ENCODE measurements at regions not wholly inside any gene's neighbourhood (a gene's known extent, or its start where the extent isn't known, plus 50 kb on each side); places are given as distances from the start of the nearest gene placed in this dataset.
"Not testable (repeated sequence)": the region's sequence is repeated elsewhere in the genome, so short reads cannot be mapped to it uniquely, and the experiment has no call there.

DNA sequence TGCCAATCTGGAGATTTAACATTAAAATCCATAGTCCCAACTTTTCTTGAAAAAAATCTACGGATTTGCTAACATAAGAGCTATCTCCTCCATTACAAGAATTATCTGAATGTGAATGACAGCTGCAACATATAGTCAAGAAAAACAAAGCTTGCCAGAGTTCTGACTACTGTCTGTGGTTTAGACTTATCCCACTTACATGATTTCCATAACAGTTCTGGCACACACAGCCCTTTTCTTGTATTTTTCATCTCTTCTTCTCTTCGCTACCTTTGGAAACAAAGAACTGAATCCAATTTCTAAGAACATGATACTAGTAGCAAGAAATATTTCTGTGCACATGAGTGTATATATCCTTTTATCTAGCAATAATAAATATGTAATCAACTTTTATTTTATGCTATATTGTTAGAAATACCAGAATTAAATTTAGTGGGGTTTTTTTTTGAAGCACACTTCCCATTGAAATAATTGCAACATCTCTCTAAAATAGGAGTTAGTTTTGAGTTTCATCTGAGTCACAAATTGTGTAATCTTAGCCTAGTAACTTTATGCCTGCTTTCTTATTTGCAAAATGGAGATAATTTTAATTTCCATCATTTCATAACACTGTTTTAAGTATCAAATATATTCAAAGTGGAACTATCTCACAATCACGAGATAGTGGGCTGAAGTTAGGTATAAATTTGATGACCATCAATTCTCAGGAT lies 1217.6 kb downstream of the JRKL start:
- no peak for DNase-seq

DNA sequence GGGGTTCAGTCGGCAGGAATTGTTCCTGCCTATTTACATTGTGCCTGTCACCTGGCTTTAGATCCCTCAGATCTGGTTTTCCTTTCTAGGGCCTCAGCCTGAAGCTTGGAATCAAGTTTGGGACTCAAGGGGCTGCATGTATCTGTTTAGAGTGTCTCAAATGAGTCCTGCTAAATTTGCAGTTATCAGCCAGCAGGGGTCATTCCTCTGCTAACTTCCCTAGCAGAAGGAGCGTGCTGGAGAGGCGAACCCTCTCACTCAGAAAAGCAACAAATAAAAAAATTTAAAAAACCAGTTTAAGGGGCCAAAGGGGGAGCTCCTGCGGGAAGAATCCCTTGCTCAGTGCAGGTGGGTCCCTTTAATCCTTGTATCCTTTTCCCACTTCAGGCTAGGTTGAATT lies 1220.2 kb downstream of the JRKL start:
- DNase-seq = no peak

DNA sequence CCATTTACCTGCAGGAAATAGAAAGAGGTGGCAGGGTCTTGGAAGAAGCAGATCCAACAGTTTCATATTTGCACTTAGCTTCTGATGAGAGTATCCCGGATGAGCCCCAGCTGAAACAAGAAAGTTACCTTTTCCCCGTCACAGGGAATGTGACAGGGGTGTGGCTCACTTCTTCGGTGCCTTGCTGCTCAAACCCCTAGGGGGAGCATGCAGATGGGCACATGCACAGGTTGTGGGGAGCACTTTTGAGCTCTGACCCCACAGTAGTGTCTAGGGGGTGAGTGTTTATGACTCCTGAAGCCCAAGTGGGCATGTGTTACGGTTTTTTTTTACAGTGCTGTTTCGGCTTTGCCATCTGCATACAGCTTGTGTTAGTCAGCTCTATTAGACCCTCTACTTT lies 1221.0 kb downstream of the JRKL start:
- DNase-seq = no peak

DNA sequence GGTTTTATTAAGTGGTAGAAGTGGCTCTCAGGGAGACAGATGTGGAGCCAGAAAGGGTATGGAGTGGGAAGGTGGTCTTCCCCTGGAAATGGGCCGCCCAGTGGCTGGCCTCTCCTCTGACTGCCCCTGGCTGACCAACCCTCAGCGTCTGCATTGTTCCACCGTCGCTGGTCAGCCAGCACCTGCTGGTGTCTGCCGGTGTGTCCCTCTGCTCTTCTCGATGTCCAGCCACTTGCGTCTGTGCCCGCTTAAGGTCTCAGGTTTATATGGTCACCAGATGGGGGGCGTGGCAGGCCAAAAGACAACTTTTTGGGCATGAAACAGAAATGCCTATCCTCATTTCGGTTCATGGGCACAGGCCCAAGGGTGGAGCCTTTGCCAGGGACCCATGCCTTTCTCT lies 1221.5 kb downstream of the JRKL start:
- no peak for DNase-seq

DNA sequence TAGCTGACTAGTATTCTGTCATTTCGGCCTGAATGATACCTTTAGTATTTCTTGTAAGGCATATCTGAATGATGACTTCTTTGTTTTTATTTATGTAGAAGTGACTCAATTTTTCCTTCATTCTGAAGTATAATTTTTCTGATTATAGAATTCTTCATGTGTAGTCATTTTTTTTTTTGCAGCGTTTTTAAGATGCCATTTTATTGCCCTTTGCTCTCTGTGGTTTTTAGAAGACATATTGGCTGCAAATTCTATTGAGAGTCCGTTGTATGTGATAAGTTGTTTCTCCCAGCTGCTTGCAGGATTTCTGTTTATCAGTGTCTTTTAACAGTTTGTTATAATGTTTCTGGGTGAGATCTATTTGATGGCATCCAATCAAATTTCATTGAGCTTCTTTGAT lies 1224.8 kb downstream of the JRKL start:
- DNase-seq = no peak

DNA sequence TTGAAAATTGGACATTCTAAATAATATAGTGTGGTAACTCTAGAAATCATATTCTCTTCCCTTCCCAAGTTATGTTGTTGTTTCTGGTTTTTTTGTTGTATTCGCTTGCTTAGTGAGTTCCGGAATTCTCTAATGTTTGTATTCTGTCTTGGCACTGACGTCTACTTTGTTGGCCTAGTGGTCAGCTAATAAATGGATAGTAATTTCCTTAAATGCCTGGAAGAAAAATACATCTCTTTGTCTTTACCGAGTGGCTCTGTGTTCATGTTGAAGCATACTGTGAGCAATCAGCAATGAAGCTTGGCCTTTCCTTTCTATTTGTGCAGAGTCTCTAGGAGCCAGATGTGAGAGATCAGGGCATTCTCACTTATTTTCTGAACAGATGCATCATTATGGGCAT lies 1225.7 kb downstream of the JRKL start:
- no peak for DNase-seq

DNA sequence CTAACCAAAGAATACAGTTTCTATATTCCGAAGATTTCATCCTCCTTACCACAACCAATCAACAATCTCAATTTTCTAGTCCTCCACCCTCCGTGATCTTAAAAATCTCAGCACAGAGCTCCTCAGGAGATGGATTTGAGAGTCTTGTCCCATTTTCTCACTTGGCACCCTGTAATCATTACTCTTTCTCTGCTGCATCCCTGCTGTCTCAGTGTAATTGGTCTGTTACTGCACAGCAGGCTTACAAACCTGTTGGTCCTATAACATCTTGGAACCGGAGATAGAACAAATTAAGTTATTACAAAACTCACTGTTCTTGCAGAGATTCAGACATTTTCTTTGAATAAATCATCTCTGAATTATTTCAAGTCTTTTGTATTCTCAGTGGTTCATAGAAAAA lies 1227.2 kb downstream of the JRKL start:
- DNase-seq = no peak

DNA sequence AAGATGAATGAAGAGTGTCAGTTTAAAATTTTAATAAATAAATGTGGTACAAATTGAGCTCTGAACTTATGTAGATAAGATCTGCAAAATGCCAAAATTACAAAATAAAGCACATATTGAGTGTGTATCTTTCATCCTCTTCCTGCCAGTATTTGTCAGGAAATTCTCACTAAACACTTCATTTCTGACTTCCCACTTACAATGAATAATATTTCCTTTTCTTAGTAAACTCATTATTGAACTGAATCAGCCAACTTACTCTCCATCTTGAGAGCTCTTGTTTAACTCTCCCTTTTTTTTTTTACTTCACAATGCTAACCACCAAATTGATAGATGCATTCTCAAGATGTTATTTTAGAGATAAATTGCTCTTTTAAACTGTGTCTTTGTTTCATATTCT lies 1230.2 kb downstream of the JRKL start:
- no peak for DNase-seq

DNA sequence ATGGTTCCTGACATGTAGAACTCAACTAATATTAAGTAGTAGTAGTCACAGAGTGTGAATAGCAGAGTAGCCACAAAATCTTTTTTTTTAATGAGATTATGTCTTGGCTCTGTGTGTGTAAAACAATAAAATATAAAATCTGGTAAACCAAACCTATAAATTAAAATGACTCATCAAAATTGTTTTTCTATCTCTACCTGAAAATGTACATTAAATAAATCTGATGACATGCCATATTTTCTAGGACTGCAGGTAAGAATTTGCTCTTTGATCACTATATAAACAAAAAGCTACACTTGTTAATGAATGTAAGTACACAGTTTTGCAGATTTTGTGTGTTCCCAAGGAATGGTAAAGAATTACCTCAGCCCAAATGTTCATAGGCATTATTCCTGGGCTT lies 1231.5 kb downstream of the JRKL start:
- DNase-seq = no peak

DNA sequence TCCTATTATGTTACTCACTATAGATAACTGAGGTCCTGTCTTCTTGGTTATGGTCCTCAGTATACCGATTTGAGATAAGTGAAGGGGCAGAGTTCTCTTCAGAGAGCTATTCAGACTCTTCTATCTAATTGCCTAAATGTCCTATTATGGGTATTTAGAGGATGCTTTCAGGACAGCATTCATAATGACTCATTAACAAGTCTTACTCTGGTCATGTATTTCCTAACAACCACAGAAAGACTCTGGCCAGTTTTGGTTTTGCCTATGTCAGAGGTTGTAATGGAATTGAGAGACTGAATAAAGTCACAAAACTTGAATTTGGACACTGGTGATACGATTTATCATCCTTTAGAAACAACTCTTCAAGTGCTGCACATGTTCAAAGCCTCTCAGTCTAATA lies 1233.0 kb downstream of the JRKL start:
- DNase-seq = no peak

DNA sequence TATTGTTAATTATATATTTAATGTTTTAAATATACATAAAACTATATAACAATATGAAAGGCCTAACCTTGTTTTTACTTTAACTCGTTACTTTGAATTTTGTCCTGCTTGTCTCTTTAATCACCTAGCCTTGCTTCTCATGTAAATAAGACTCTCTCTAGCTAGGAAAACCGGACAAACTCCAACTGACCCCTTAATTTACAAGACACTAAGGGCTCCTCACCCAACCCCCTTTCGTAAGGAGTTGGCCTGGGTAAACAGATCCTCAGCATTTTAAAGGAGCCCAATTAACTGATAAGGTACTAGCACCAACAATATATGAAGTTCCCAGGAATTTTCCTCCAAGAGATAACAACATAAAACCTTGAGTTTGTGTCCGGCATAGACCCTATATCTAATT lies 1246.9 kb downstream of the JRKL start:
- DNase-seq = not testable (repeated sequence)

DNA sequence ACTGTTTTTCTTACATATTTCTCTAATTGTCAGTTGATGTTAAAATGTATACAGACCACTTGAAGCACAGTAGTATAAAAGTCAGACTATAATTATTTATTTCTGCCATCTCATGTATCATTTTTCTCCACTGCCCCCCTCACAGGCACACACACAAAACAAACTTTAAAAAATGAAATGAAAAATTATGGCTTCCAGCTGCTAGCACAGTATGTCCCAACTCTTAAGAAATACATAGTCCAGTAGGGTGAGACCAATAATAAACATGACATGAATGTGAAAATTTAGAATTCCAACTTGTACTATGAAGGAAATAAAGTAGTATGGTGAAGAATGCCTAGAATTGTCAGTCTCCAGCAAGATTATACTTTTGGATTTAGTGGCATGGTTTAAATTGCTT lies 1247.9 kb downstream of the JRKL start:
- DNase-seq = no peak

DNA sequence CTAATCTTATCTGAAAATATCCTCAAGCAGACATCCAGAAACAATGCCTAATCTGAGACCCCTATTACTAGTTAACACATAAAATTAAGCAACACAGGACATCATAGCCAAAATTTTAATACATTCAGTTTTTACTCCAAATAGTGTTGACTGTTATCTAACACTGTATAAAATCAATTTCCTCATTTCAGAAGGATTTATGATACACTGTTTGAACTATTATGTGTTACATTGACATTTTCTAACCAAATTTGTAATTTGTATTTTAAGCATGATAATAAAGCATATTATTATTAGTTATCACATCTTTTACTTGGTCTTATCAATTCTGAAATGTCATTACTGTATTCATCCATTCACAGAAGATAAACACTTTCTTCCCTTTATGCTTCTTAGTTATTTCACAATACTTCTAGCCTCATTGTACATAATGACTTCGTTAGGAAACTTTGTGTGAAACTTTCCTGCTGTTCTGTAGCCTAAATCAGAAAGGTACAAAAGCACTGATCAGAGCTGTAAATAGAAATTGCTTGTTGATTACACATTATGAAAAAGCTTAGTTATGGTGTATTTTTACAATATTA lies 1248.9 kb downstream of the JRKL start:
- DNase-seq = no peak

DNA sequence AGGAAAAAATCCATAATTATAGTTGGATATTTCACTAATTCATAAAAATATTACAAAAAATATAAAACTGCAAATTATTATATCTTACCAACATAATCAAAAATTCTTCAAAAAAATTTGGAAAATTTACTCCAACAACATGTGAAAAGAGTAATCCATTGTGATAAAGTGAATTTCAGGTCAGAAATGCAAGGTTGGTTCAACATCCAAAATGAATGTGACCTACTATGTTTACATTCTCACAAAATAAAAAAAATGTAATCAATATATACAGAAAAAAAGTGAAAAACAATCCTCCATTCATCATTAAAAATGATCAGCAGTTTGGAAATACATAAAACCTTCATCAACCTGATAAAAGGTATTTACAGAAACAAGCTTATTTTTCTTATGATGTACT lies 1252.2 kb downstream of the JRKL start:
- no peak for DNase-seq

DNA sequence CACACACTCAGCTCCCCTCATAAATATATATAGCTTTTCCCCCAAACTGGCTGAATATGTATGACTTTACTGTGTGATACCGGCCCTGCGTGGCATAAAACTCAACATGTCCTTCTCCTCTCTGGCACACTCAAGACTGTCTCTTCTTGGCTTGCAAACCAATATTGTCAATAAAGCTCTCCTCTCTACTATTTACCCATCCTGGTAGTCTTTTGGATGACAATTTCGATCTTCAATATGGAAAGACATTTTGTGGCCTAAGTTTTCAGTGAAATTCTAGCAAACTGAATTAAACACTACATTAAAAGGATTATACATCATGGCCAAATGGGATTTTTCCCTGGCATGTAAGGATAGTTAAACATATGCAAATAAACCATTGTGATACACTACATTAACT lies 1255.9 kb downstream of the JRKL start:
- DNase-seq = no peak

DNA sequence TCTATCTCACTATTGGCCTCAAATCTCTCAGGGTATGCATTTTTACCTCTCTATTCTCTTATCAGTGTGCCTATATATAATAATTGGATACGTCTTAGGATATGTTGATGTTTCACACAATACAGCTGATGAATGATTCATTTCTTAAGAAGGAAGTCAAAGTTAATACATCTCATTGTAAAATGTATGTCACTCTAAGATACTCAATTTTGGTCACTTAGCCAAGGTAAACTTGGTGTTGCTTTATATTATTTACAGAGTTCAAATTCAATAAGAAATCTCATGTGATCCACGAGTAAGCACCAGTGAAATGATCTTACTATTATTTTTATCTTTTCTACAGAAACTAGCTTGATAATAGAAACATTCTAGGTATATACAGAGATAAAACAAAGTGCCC lies 1266.5 kb downstream of the JRKL start:
- DNase-seq = no peak

DNA sequence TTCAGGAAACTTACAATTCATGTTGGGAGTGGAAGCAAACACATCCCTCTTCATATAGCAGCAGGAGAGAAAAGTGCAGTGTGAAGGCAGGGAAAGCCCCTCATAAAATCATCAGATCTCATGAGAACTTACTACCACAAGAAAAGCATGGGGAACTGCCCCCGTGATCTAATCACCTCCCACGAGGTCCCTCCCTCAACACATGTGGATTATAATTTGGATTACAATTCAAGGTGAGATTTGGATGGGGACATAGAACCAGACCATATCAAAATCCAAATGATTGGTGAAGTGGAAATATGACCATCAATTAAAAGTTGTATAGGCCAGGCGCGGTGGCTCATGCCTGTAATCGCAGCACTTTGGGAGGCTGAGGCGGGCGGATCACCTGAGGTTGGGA lies 1268.0 kb downstream of the JRKL start:
- DNase-seq = no peak

DNA sequence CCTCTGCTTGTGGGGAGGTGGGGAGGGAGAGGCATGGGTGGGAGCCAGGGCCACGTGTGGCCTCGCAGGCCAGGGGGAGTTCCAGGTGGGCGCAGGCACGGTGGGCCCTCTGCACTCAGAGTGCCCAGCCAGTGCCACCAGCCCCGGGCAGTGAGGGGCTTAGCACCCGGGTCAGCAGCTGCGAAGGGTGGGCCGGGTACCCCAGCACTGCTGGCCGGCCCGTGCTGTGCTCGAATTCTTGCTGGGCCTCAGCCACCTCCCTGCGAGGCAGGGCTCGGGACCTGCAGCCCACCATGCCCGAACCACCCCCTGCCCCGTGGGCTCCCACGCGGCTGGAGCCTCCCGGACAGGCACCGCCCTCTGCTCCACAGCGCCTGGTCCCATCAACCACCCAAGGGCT lies 1277.2 kb downstream of the JRKL start:
- no peak for DNase-seq

DNA sequence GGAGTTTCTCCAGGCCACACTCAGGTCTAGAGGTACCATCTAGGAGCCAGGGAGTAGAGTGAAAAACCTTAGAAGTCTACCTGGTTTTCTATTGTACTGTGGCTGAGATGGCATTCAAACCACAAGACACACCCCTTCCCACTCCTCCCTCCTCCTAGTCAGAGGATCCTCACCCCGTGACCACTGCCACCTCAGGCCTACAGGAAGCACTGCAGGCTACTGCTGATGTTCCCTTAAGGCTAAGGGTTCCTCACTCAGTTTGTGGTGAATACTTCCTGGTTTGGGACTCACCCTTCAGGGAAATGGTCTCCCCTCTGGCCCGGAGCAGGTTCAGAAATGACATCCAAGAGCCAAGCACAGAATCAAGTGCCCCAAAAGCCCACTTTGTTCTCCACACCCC lies 1293.9 kb downstream of the JRKL start:
- DNase-seq = no peak

DNA sequence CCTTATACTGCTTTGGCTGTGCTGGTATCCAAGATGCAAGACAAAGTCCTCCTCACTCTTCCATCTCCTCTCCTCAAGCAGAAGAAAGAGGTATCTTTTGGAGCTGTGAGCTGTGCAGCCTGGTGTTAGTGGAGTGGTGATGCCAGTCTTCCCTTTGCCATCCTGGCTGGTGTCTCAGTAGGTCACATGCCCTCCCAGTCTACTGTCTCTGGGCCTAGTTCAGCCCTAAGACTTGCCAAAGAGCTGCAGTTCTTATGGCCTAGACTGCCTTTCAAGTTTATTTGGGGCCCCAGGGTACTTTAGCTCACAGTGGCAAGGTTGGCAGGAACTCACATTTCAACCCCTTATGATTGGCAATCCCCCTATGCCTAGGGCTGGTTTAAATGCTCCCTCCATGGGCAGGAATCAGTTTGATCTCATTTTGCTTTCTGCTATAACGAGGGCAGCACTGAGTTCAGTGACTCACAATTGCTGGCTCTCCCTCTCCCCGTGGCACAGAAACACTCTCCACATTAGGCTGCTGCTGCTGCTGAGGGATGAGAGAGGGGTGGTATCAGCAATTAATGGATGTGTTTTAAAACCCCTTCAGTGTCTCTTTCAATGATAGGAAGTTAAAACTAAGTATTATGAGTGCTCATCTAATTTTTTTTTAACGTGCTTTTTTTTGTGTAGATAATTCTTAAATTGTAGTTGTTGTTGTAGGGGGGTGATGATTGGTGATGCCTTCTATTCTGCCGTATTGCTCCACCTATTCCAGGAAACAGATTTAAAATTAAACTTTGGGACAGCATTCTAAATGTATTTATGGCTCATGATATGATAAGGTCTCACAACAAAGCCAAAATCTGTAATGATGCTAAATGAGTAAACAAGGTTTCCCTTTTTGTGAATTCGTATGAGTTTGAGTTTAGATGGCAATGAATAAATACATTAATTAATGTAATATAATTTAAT lies 1295.0 kb downstream of the JRKL start:
- no peak for DNase-seq

DNA sequence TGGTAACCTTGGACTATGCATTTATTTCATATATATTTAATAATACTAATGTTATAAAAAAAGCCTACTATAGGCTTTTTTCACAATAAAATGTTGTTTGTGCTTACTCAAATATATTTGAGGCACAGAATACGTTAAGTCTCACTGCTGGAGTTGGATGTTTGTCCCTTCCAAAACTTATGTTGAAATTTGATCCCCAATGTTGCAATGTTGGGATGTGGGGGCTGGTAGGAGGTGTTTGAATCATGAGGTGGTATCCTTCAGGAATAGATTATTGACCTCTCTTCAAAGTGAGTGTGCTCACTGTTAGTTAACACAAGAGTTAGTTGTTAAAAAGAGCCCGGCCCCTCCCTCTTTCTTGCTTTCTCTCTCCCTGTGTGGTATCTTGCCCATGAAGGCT lies 1295.9 kb downstream of the JRKL start:
- no peak for DNase-seq

DNA sequence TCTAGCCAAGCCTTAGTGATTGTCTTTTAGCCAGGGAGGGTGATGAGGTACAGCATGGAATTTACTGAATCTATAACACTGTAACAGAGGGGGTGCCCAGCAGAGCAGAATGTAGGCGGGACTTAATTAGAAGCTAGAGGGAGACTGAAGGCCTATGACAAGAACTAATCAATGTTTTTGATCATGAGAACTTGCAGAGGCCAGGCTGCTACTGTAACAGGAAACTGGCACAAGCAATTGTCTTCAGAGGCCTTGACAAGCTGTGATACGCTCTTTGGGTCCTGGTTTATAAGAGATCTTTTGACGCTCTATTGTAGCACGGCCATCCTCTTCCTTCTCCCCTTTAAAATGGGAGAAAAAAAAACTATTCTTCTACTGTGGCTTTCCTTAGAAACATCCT lies 1297.3 kb downstream of the JRKL start:
- DNase-seq = no peak

DNA sequence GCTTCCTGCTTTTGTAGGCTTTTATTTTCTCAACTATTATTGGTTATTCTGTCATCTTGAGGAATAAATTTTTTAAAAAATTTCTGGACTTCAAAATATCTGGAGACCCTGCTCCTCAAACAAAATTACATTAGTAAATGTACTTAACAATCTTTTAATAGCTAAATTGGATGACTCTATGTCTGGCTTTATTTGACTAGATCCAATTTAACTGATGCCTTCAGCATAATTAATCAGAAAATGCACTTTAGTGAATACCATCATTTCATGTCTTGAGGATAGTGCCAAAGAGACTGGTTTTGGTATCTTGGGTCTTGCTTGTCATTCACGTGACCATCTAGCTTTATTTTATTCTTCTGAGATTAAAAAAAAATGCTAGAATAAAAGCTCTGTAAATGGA lies 1301.2 kb downstream of the JRKL start:
- no peak for DNase-seq

DNA sequence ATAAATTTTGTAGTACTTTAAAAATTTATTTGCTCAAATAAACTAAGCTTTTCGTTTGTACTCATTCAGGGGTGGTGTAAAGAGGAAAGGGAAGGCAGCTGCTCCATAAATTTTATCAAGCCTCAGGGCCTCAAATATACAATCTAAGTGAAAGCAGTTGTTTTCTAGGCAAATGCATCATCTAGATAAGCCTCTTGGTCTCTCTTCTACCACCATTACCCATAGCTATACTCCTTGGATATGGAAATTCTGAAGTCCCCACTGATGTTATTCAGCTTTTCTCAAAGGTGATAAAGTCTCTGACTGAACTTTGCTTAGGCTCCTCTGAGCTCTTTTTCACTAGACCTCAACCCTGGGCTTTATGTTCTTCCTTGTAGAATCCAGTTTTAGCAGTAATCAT lies 1313.1 kb downstream of the JRKL start:
- DNase-seq = no peak

All from tongue (tissue), 1 donor.